ENCODE measurements at regions not wholly inside any gene's neighbourhood (a gene's known extent, or its start where the extent isn't known, plus 50 kb on each side); places are given as distances from the start of the nearest gene placed in this dataset.

- TF ChIP-seq FOXJ3 (CRISPR knock-in tag; IDR thresholded peaks at IDR 0.05; ENCODE audit: borderline replicate concordance), result no peak
- TF ChIP-seq USF1 (CRISPR knock-in tag; IDR thresholded peaks at IDR 0.05), result no peak
Measured at GRCh38 chr11:26805001-26805400, 83.1 kb upstream of the SLC5A12 start (continued).

GRCh38 chr11:26806219-26806618 lies 84.4 kb upstream of the SLC5A12 start:
- ATAC-seq (no peak), DNase-seq (ENCODE audit: low spot score) (no peak)
- Mint-ChIP-seq H3K27me3 (ENCODE audit: low read depth) (no peaks in the 10 kb centered on the region), H3K27ac (no peak overlapping the region), H3K4me3 (no peak overlapping the region), H3K4me1 (peaks cover 10% of the 10 kb centered on the region), H3K36me3 (no peaks in the 10 kb centered on the region), H3K9me3 (peaks cover 4% of the 10 kb centered on the region; the same call in 1 of the 2 replicates)
- TF ChIP-seq NR2C2 (CRISPR knock-in tag; IDR thresholded peaks at IDR 0.05), result no peak
- TF ChIP-seq ZNF232 (CRISPR knock-in tag; IDR thresholded peaks at IDR 0.05), result no peak
- TF ChIP-seq PREB (CRISPR knock-in tag; IDR thresholded peaks at IDR 0.05; ENCODE audit: borderline replicate concordance), result no peak
- no peak for TF ChIP-seq E2F1 (CRISPR knock-in tag; IDR thresholded peaks at IDR 0.05)
- no peak for TF ChIP-seq NFE2L1 (CRISPR knock-in tag; IDR thresholded peaks at IDR 0.05)
- no peak for TF ChIP-seq E2F5 (CRISPR knock-in tag; IDR thresholded peaks at IDR 0.05)
- no peak for TF ChIP-seq FOXP4 (CRISPR knock-in tag; IDR thresholded peaks at IDR 0.05)
- TF ChIP-seq RORB (CRISPR knock-in tag; IDR thresholded peaks at IDR 0.05), result no peak
- no peak for TF ChIP-seq ZSCAN18 (CRISPR knock-in tag; IDR thresholded peaks at IDR 0.05)
- no peak for TF ChIP-seq ATF6 (CRISPR knock-in tag; IDR thresholded peaks at IDR 0.05)
- ChIA-PET POLR2A (no interaction called here), CTCF (no interaction called here)

- H3K36me3 Mint-ChIP-seq, result peaks cover 45% of the 10 kb centered on the region
- no peaks in the 10 kb centered on the region for H3K4me1 Mint-ChIP-seq
- no peaks in the 10 kb centered on the region; the same call in 1 of the 2 replicates for H3K27me3 Mint-ChIP-seq (ENCODE audit: low read depth)
- ChIA-PET POLR2A (no interaction called here), CTCF (no interaction called here)
- H3K27ac Mint-ChIP-seq, result no peak overlapping the region
- H3K4me3 Mint-ChIP-seq, result no peak overlapping the region
- DNase-seq (ENCODE audit: low spot score), result no peak
- no peak for ATAC-seq
- peaks cover 76% of the 10 kb centered on the region for H3K9me3 Mint-ChIP-seq
- no peak for TF ChIP-seq RELA (CRISPR knock-in tag; IDR thresholded peaks at IDR 0.05; ENCODE audit: borderline replicate concordance)
- TF ChIP-seq AFF4 (CRISPR knock-in tag; IDR thresholded peaks at IDR 0.05; ENCODE audit: borderline replicate concordance), result no peak
- TF ChIP-seq STAT6 (CRISPR knock-in tag; conservative IDR thresholded peaks at IDR 0.05; ENCODE audit: low read depth), result no peak
- TF ChIP-seq CREB1 (CRISPR knock-in tag; IDR thresholded peaks at IDR 0.05), result no peak
- no peak for TF ChIP-seq NR3C1 (CRISPR knock-in tag; conservative IDR thresholded peaks at IDR 0.05; ENCODE audit: low read depth)
Measured at GRCh38 chr11:26820739-26821138, 98.9 kb upstream of the SLC5A12 start.

Measured in WTC11 (cell line).